ENCODE measurements at regions not wholly inside any gene's neighbourhood (a gene's known extent, or its start where the extent isn't known, plus 50 kb on each side); places are given as distances from the start of the nearest gene placed in this dataset.

GRCh38 chr3:56889131-56889530 is 87.4 kb upstream of the ARHGEF3 start:
- TF ChIP-seq CTCF (IDR thresholded peaks at IDR 0.05 in 8 of 11, conservative IDR thresholded peaks at IDR 0.05 in 3 of 11), result no peak
- no peak for TF ChIP-seq POLR2AphosphoS5 (IDR thresholded peaks at IDR 0.05)

Measured in spleen (tissue), 7 donors.